ENCODE measurements at regions not wholly inside any gene's neighbourhood (a gene's known extent, or its start where the extent isn't known, plus 50 kb on each side); places are given as distances from the start of the nearest gene placed in this dataset.
"Not testable (repeated sequence)": the region's sequence is repeated elsewhere in the genome, so short reads cannot be mapped to it uniquely, and the experiment has no call there.

- DNase-seq (ENCODE audit: low read depth in 2 of 2): no peak
Measured at GRCh38 chr15:98276018-98276417, 315.5 kb downstream of the ARRDC4 start.

- no peak for DNase-seq (ENCODE audit: low read depth in 2 of 2)
Measured at GRCh38 chr15:98277602-98278001, 317.1 kb downstream of the ARRDC4 start.

GRCh38 chr15:98280284-98280975 is 319.9 kb downstream of the ARRDC4 start:
- no peak for DNase-seq (ENCODE audit: low read depth in 2 of 2)

GRCh38 chr15:98281130-98281529 is 320.6 kb downstream of the ARRDC4 start:
- DNase-seq (ENCODE audit: low read depth in 2 of 2): no peak

- DNase-seq (ENCODE audit: low read depth in 2 of 2): no peak
Measured at GRCh38 chr15:98282656-98283332, 322.3 kb downstream of the ARRDC4 start.

GRCh38 chr15:98286200-98286599 is 325.7 kb downstream of the ARRDC4 start:
- DNase-seq (ENCODE audit: low read depth in 2 of 2): no peak

GRCh38 chr15:98286831-98287230 is 326.3 kb downstream of the ARRDC4 start:
- DNase-seq (ENCODE audit: low read depth in 2 of 2): no peak

- DNase-seq (ENCODE audit: low read depth in 2 of 2): no peak
Measured at GRCh38 chr15:98288091-98288590, 327.6 kb downstream of the ARRDC4 start.

GRCh38 chr15:98289747-98290146 is 329.2 kb downstream of the ARRDC4 start:
- DNase-seq (ENCODE audit: low read depth in 2 of 2): no peak

- DNase-seq (ENCODE audit: low read depth in 2 of 2): peak; percentile 23 to 29
Measured at GRCh38 chr15:98292442-98293240, 332.1 kb downstream of the ARRDC4 start.

GRCh38 chr15:98294126-98294525 is 333.6 kb downstream of the ARRDC4 start:
- no peak for DNase-seq (ENCODE audit: low read depth in 2 of 2)

GRCh38 chr15:98295101-98295759 is 334.7 kb downstream of the ARRDC4 start:
- DNase-seq (ENCODE audit: low read depth in 2 of 2): not testable (repeated sequence)

GRCh38 chr15:98296653-98297052 is 336.1 kb downstream of the ARRDC4 start:
- no peak for DNase-seq (ENCODE audit: low read depth in 2 of 2)

- no peak for DNase-seq (ENCODE audit: low read depth in 2 of 2)
Measured at GRCh38 chr15:98304371-98304770, 343.9 kb downstream of the ARRDC4 start.

GRCh38 chr15:98308117-98308516 is 340.2 kb upstream of the IGF1R start:
- DNase-seq (ENCODE audit: low read depth in 2 of 2): no peak

GRCh38 chr15:98311566-98312188 is 336.7 kb upstream of the IGF1R start:
- peak; percentile 38 for DNase-seq (ENCODE audit: low read depth in 2 of 2)

- DNase-seq (ENCODE audit: low read depth in 2 of 2): no peak
Measured at GRCh38 chr15:98312913-98313312, 335.4 kb upstream of the IGF1R start.

GRCh38 chr15:98315971-98316370 is 332.4 kb upstream of the IGF1R start:
- DNase-seq (ENCODE audit: low read depth in 2 of 2): no peak

GRCh38 chr15:98321896-98322295 is 326.4 kb upstream of the IGF1R start:
- DNase-seq (ENCODE audit: low read depth in 2 of 2): no peak

GRCh38 chr15:98322581-98322980 is 325.8 kb upstream of the IGF1R start:
- no peak for DNase-seq (ENCODE audit: low read depth in 2 of 2)

GRCh38 chr15:98324341-98324970 is 323.9 kb upstream of the IGF1R start:
- no peak for DNase-seq (ENCODE audit: low read depth in 2 of 2)

All from stimulated activated CD8-positive, alpha-beta memory T cell treated with anti-CD3 and anti-CD28 coated beads, Interleukin-15, amount 100 ng/mL, for 48 hours (primary cell).